SK-MEL-5 (cell line): ENCODE measurements at regions not wholly inside any gene's neighbourhood (a gene's known extent, or its start where the extent isn't known, plus 50 kb on each side); places are given as distances from the start of the nearest gene placed in this dataset.

ENCODE experiments used
- DNase-seq: peaks from one replicate; pipeline ENCODE4 v3.0.0-alpha.2; 2016; ENCODE audit warnings: low read depth, low spot score
- in situ Hi-C: cut with HindIII; loops from 2 replicates; pipeline ENCODE4 v1.10.0; 2016; ENCODE audit warnings: low sequenced_read_pairs, high pct_unique_total_duplicates, low pct_unique_long_range_greater_than_20kb

DNA sequence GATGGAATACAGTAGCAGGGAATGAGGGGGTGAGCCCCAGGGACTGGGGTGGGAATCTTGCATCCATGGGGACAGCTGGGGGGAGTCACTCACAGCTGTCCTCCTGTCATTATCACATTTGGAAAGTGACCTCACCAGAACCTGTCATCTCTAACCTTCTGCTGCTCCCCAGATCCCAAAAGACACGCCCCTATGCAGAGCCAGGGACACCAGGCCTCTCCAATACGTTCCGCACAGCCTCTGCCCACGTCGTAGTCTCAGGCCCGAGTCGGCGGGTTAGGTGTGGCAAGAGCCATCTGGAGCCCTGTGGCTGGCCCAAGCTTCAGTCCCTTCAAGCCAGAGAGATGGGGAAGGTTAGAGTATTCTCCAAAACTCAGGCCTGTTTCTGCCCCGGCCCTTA lies 214.3 kb downstream of the ENGASE start:
- DNase-seq: no peak
- in situ Hi-C loops: no loop called here

DNA sequence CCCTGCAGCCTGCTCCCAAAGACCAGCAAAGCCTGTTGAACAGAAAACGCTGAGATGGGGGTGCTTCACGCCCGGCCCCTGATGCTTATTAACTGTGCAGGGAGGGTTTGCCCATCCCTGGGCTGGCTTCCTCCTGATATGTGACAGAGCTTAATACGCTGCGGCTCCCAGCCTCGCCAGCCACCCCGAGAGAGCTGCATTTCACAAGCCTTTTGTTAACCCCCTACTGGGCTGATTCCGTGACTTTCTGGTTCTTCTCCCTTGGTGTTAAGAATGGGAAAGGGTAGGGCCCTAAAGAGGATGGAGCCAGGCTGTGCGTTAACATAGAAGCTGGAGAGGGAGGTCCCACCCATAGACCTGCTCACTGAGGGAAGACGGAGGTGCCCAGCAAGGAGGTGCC lies 211.8 kb downstream of the ENGASE start:
- in situ Hi-C loops: no loop called here
- no peak for DNase-seq

DNA sequence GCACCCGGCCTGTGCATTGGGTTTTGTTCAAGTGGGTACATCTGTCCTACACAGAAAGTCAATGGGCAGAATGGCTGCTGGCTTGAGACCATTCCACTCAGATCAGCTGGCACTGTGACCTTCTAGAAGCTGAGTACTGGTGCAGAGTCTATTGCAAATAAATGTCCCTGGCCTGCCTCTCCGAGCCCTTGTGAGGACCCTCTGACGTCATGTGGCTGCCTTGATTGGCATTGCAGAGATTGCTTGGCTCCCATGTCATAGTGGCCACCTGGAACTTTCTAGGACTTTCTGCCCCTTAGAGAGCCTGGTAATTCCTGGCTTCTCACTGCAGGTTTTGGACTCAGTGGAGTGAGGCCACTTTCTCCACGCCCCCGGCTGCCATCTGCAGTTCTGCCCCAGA lies 211.3 kb downstream of the ENGASE start:
- in situ Hi-C loops: no loop called here
- no peak for DNase-seq

DNA sequence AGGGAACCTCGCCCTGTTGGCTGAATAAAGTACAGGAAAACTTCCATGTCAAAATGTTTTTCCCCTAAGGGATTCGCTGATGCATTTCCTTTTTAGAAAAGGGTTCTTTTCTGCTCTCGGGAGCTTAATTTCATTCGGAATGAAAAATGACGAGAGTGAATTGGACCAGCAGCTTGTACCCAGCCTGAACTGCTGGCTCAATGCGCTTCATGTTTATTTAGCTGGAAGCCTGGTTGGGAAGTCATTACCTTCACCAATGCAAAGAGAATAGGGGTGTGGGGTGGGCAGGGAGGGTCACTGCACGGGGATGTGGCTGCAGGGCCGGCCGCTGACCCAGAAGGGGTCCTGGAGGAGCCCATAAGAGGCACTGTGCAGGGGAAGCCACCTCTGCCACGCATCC lies 207.7 kb downstream of the ENGASE start:
- in situ Hi-C loops: no loop called here
- no peak for DNase-seq

DNA sequence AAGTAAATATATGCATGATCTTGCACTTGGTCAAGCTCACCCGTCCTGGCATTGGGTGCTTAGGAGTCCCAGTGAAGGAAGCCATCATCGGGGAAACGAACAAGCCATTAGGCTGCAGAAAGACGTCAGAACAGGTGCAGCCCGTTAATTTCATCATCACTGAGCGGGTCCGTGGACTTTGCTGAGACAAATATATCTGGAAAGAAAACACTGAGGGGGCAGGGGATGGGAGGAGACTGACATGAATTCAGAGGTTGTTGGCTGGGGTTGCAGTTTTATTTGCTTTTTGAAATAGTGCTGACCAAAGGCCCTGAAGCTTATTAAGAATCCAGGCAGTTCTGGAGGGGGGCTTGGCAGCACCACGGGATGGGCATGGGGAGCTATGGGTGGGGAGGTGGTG lies 207.2 kb downstream of the ENGASE start:
- DNase-seq: no peak
- in situ Hi-C loops: no loop called here

DNA sequence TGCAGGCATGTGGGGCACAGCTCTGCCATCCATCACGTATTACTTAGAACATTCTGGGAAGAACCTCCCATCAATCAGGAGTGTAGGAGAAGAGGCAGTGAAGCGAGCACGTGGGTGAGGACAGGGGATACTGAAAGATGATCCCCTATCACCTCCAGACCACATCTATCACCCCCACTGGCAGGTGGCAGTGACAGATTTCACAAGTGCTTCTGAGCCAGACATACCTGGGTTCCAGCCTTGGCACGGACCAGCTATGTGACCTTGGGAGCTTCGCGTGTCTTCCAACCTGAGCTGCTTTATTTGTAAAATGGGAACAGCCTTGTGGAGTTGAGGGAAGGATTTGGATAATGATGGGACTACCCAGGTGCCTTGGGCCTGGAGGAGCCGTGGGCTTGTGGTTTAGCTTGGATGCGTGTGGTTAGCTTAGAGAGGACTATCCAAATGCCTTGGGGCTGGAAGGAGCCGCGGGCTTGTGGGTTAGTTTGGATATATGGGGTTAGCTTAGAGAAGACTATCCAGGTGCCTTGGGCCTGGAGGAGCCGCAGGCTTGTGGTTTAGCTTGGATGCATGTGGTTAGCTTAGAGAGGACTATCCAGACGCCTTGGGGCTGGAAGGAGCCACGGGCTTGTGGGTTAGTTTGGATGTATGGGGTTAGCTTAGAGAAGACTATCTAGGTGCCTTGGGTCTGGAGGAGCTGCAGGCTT lies 206.4 kb downstream of the ENGASE start:
- in situ Hi-C loops: no loop called here
- no peak for DNase-seq

DNA sequence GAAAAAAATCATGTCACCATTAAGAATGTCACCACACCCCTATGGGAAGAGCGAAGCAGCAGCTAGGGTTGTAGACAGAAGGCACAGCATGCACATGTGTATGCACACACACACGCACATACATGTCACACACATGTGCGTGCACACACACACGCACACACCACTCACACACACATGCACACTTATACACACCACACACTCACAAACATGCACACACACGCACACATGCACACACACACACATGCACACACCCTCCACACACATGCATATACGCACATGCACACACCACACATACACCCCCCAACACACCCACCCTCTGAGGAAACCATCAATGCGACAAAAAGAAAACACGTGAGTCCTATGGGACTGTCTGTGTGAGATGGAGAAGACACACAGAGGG lies 205.4 kb downstream of the ENGASE start:
- DNase-seq: no peak
- in situ Hi-C loops: no loop called here

DNA sequence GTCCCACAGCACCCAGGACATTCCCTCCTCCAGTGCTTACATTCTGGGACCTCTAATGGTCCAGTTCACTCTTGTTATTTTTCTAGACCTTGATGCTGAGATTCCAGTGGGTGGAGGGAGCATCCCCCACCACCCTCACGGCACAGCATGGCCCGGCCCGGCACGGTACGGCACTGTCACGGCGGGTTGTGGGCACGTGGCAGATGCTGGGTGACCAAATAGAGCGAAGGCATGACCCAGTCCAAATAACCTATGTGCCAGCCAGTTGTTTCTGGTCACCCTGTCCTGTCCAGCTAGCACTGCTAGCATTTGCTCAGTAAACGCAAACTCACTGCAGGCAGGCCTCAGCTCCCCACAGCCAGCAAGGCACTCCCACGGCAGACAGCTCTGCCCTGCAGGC lies 204.7 kb downstream of the ENGASE start:
- in situ Hi-C loops: no loop called here
- no peak for DNase-seq

DNA sequence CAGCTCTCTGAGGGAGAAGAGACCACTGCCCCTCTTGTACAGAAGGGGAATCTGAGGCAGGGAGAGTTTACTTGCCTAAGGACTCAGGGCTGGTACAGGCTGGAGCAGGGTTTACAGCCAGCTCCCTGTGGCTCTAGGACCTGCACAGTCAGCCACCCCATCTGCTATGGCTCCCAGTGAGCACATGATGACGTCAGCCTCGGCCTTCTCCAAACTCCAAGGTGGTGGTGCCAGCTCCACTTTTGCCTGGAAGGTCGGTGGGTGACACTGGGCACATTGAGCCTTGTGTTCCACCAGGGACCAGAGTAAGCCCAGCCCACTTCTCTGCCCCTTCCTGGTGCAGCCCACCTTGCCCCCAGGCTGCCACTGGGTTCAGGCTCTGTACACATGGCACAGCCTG lies 202.2 kb downstream of the ENGASE start:
- in situ Hi-C loops: no loop called here
- DNase-seq: no peak

DNA sequence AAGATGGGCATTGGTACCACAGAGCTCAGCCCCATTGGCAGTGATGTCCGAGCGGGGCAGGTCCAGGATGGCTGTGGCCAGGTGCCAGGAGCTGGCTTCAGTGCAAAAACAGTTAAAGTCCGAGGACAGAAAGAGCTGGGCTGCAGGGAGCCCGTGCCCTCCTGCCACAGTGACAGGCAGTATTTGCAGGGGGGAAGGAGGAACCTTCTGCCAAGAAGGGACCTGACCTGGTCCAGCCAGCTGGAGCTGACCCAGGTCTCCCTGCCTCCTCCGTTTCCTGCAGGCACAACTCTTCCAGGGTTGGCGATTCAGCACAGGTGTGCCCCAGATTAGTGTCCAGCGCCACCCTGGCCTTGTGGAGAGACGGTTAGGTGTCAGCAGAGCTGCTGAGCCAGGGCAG lies 199.0 kb downstream of the ENGASE start:
- DNase-seq: no peak
- in situ Hi-C loops: no loop called here

DNA sequence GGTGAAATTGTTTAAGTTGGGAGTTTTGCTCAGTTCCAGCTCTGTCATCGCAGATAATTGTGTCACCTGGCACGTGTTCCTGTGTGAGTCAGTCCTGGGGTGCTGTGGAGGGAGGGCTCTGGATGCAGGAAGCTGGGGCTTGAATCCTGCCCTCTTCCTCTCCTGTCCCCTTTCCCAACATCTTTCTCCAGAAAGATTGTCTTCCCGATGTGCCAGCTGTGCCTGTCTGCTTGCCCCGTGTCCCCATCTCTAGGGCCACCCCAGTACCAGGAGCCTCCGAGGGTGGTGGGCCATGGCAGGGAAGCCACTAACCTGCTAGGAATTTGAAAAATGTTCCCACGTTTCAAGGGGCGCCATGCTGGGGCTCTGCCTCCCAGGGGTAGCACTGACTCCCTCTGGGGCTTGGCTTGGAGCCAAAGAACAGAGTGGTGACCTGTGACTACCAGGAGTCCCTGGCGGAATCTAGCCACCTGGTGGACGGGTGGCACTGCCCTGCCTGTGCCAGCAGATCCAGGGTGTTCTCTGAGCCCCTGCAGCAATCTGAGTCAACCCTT lies 198.1 kb downstream of the ENGASE start:
- no peak for DNase-seq
- in situ Hi-C loops: no loop called here

DNA sequence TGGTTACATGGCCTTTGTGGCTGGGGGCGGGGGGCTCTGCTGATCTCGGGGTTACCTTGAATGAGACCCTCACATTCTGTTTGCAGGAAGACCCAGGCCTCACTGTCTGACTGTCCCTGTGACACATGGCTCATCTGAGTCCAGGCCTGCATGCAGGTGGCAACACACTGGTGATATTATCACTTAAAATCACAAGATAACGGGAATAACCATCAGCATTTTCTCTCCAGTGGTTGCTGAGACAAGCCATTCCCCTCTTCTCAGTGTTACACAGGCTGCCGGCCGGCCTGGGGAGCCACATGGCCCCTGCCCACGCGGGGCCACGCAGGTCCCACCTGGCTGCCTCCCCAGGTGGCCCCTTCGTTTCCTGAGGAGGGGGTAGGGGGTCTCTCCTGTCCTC lies 197.6 kb downstream of the ENGASE start:
- in situ Hi-C loops: no loop called here
- no peak for DNase-seq

DNA sequence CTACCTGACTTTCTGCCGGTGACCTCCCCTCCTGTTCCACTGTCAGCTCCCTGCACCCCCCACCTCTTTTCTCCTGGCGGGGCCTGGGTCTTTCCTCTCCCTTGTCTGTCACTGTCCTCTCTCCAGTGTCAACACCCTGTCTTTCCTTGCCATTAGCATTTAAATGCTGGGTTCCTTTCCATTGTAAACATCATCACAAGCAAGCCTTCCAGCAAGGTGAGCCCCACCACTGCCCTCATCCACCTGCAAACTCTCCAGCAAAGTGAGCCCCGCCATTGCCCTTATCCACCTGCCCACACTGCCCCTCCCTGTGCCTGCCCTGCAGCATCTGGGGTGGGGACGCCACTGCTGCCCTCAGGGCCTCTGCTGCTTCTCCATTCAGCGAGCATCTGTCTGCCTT lies 195.0 kb downstream of the ENGASE start:
- in situ Hi-C loops: no loop called here
- no peak for DNase-seq

DNA sequence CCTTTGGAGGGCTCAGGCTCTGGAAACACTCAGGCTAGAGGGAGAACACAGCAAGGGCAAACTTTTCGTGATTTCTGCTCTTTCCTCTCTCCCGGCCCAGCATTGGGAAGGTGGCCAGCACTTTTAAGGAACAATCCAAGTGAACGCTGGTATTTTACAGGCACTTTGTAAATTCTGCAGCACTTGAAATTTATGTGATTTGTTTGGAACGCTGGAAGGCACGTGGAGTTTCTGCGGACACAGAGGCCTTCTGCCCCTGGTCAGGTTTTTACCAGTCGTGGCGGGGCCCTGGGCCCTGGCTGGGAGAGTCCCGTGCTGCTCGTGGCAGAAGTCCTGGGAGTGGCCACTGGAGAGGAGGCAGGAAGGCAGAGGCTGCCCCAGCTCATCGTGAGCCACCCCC lies 188.6 kb downstream of the ENGASE start:
- no peak for DNase-seq
- in situ Hi-C loops: no loop called here

DNA sequence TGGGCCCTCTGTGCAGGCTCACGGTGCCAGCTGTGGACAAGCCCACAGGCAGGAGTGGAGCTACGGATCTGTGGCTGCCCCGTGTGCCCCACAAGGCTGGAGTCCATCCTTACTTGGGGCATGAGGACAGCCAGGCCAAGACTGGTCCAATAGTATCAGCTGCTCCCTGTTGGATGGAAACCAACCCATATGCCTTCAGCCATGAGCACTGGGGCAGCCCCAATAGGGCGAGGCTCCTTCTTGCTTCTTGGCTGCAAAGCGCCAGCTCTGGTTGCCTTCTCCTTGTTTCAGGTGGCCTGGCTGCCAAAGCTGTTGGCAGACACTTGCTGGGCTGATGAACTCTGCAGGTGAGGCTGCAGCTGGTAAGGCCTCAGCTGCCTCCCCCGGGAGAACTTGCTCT lies 188.0 kb downstream of the ENGASE start:
- DNase-seq: no peak

DNA sequence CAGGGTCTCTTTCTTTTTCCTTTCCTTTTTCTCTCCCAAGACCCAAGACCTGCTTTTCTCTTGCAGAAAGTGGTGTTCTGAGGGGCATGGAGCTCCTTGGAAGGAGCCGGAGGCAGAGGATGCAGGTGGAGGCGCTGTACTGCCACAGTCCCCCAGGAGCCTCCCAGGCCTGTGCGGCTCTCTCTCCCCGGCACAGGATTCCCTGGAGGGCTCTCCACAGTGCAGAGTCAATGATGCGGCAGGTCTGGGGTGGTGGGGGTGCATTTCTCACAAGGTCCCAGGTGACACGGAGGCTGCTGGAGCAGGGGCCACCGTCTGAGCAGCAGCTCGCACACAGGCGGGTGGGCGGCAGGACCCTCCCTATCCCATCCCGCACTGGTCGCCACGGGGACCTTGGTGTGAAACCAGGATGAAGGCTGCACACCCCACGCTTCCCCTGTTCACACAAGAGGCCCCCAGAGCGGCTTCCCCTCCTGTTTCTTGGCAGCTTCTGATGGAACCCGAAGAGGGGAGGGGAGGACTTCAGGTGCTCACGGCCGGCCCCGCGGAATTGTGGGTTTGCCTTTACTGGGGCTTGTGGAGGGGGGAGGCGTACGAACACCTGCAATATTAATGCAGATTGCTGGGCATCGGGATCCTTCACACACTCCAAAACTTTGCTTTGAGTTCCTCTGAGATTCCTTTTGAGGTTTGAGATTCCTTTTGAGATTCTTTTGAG lies 186.9 kb downstream of the ENGASE start:
- DNase-seq: no peak
- in situ Hi-C loops: no loop called here

More for the DNA sequence above, 188.0 kb downstream of the ENGASE start:
- in situ Hi-C loops: no loop called here

DNA sequence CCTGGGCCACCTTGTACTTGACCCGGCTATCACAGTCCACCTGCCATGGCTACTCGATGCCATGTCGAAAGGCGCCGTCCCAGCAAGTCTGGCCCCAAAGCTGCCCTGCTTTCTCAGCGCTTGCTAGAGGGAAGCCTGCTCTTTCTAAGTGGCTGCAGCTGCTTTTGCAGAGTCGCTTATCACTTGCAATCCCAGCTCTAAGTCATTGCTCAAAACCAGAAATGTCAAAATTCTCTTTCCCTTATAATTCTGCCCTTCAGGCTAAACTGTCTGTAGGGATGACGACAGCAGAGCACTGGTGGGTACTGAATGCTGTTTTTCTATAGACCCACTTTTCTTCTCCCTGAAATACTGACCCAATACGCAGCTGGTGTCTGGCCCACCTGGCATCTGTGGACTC lies 184.2 kb downstream of the ENGASE start:
- in situ Hi-C loops: no loop called here
- no peak for DNase-seq

DNA sequence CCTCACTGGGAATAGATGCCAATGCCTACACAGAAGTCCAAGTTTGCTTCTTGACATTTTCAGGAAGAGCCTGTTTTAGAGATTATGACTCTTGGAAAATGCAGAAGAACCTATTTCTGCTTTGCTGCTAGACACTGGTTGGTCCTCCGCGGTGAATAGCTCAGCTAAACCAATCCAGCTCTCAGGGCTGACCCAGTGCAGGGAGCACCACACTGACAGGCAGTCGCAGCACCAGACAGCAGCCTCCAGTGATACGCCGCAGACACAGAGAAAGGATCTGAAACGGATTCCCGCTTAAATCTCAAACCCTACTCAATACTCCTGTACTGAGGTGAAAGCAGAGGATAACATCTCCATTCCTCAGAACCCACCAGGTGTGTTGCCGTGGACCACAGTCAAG lies 183.4 kb downstream of the ENGASE start:
- in situ Hi-C loops: no loop called here
- no peak for DNase-seq

DNA sequence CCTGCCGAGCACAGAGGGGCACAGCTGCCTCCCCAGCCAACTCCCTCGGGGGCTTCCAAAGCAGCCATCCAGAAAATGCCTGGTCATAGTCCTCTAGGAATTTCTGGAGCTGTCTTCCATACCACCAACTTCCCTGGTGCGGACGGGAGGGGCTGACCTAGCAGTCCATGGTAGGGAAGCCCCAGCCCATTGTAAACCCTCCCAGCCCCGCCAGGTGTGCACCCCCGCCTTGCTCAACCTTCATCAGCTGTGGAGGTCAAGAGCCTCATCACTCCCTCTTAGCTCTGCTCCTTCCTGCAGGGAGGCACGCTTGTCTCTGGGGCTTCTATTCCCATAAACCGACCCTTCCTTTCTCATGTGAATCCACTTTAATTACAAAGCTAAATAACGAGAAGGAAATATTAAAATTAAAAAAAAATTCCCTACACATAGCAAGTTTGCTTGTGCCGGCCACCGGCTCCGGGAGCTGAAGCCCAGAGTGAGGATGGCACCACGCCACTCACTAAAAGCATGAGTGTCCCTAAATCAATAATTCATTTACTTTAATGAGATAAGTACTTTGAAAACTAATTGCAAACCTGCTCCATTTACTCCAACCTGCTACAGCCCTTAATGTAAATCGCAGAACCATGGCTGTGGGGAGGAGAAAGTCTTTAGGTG lies 181.4 kb downstream of the ENGASE start:
- no peak for DNase-seq
- in situ Hi-C loops: no loop called here
